CD4-positive, CD25-positive, alpha-beta regulatory T cell (primary cell): ENCODE measurements at regions not wholly inside any gene's neighbourhood (a gene's known extent, or its start where the extent isn't known, plus 50 kb on each side); places are given as distances from the start of the nearest gene placed in this dataset.

ENCODE experiments used
- ATAC-seq, 2 donors: fragments of 150-1000 bp; cut with Tn5 transposase; one replicate each; pipeline ENCODE4 v1.10.0; 2021; ENCODE audit warnings: low read depth in 2 of 2, moderate number of reproducible peaks in 2 of 2, moderate library complexity in 1 of 2
- DNase-seq, 3 donors: peaks; one replicate each; pipeline versions ENCODE4 v3.0.0 to v3.0.0-alpha.2; 2012 to 2022; ENCODE audit warnings: mixed read lengths in 1 of 3
- H3K27ac ChIP-seq: one replicate; pipeline ENCODE4 v1.7.0; 2013; ENCODE audit warnings: mild to moderate bottlenecking, low read length; ENCODE audit not compliant: insufficient read depth, poor library complexity, severe bottlenecking
- H3K27me3 ChIP-seq: one replicate; pipeline ENCODE4 v1.7.0; 2013; ENCODE audit warnings: low read length; ENCODE audit not compliant: control insufficient read depth, insufficient read depth
- H3K36me3 ChIP-seq: one replicate; pipeline ENCODE4 v1.7.0; 2013; ENCODE audit warnings: mild to moderate bottlenecking, low read length, moderate library complexity; ENCODE audit not compliant: control insufficient read depth, insufficient read depth
- H3K4me1 ChIP-seq: 2 replicates; pipeline ENCODE4 v1.7.0; 2013; ENCODE audit warnings: mild to moderate bottlenecking, low read length; ENCODE audit not compliant: insufficient read depth, control insufficient read depth, poor library complexity, severe bottlenecking
- H3K4me3 ChIP-seq: one replicate; pipeline ENCODE4 v1.7.0; 2013; ENCODE audit warnings: low read depth, mild to moderate bottlenecking, low read length, moderate library complexity
- H3K9me3 ChIP-seq, 2 experiments: 1 replicate in 1 of 2; 2 replicates in 1 of 2; pipeline ENCODE4 v1.7.0; 2013; ENCODE audit warnings: low read length in 2 of 2, mild to moderate bottlenecking in 1 of 2, moderate library complexity in 1 of 2; ENCODE audit not compliant: control insufficient read depth in 2 of 2
- H3K27ac Mint-ChIP-seq, 3 donors: one replicate each; pipeline ENCODE4 v1.8.0; 2020 to 2022; ENCODE audit warnings: mild to moderate bottlenecking in 3 of 3, mixed read lengths in 3 of 3, moderate library complexity in 2 of 3
- H3K27me3 Mint-ChIP-seq: one replicate; pipeline ENCODE4 v1.8.0; 2022; ENCODE audit warnings: mild to moderate bottlenecking, mixed read lengths
- H3K36me3 Mint-ChIP-seq: one replicate; pipeline ENCODE4 v1.8.0; 2020; ENCODE audit warnings: mixed read lengths
- H3K4me1 Mint-ChIP-seq, 4 donors: one replicate each; pipeline ENCODE4 v1.8.0; 2020 to 2022; ENCODE audit warnings: mixed read lengths in 4 of 4, mild to moderate bottlenecking in 1 of 4
- H3K4me3 Mint-ChIP-seq, 4 donors: one replicate each; pipeline ENCODE4 v1.8.0; 2020 to 2022; ENCODE audit warnings: mild to moderate bottlenecking in 4 of 4, mixed read lengths in 4 of 4, moderate library complexity in 3 of 4
- H3K9me3 Mint-ChIP-seq, 7 donors: one replicate each; pipeline ENCODE4 v1.8.0; 2020 to 2022; ENCODE audit warnings: mixed read lengths in 7 of 7, mild to moderate bottlenecking in 3 of 7, moderate library complexity in 2 of 7

DNA sequence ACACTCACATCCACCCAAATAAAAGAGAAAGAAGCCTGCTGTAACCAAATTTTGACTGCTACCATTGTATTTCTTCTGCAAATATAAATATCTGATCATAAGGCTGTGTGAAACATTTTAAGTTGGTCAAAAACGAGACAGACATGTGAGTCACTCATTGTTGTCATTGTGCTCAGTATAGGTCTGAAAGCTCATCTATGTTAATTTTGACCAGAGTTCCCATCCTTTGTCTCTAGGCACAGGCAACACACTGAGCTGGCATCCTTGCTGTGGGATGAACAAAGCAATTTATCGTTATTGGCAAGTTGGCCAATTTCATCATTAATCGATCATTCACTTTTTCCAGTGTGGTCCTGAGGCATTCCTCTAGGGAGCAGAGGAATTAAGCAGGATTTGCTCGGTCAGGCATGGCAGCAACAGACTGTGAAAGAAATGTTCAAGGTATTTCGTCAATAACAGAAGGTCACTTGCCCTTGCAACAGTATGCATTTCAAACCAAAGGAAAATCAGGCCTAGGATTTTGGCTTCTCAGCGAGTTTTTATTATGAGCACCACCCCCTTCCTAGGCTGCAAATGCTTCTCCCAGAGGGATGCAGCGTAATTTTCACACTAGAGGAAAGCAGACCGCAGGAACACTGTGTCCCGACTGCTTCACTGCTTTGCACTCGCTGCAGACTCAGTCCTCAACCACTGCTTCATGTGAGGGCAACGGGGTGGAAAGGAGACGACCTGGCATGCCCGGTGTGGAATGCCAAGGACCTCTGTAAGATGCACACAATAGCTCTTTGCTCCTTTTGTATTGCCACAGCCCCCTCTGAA is 87.9 kb upstream of the SMYD2 start:
- Mint-ChIP-seq H3K36me3 (no peaks in the 10 kb centered on the region), H3K9me3 (peaks cover 0 to 2% (median 0%) of the 10 kb centered on the region in 7 donors), H3K27me3 (peaks cover 33% of the 10 kb centered on the region), H3K4me3 (no peak overlapping the region), H3K4me1 (no peaks in the 10 kb centered on the region), H3K27ac (no peak overlapping the region)
- Histone ChIP-seq H3K4me3 (no peak overlapping the region), H3K27me3 (peaks cover 17% of the 10 kb centered on the region), H3K9me3 (no peaks in the 10 kb centered on the region), H3K4me1 (no peaks in the 10 kb centered on the region), H3K27ac (no peak overlapping the region), H3K36me3 (no peaks in the 10 kb centered on the region)
- ATAC-seq: no peak
- DNase-seq: no peak

DNA sequence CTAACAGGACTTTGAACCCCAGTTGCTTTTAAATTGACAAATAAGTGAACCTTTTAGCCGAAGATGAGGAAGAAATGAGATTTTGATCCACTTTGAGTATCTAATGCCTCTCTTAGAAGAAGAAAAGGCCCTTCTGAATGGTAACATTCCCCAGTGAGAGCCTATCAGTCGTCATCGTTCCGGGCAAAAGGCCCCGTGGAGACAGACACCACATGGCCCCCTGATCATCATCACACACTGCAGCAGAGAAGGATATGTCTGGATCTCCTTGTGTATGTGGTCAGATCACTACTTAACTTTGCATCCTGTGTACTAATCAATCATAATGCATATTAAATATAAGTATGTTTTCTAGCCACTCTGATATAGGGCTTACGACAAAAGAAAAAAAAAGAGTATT is 87.3 kb upstream of the SMYD2 start:
- Mint-ChIP-seq H3K27me3 (peaks cover 28% of the 10 kb centered on the region), H3K4me1 (no peaks in the 10 kb centered on the region), H3K4me3 (no peak overlapping the region), H3K27ac (no peak overlapping the region), H3K36me3 (no peaks in the 10 kb centered on the region), H3K9me3 (peaks cover 0 to 2% (median 0%) of the 10 kb centered on the region in 7 donors)
- H3K27me3 ChIP-seq: peaks cover 10% of the 10 kb centered on the region
- no peak for DNase-seq
- H3K4me1 ChIP-seq: no peaks in the 10 kb centered on the region
- no peaks in the 10 kb centered on the region for H3K9me3 ChIP-seq
- H3K4me3 ChIP-seq: no peak overlapping the region
- no peak for ATAC-seq
- no peaks in the 10 kb centered on the region for H3K36me3 ChIP-seq
- no peak overlapping the region for H3K27ac ChIP-seq

DNA sequence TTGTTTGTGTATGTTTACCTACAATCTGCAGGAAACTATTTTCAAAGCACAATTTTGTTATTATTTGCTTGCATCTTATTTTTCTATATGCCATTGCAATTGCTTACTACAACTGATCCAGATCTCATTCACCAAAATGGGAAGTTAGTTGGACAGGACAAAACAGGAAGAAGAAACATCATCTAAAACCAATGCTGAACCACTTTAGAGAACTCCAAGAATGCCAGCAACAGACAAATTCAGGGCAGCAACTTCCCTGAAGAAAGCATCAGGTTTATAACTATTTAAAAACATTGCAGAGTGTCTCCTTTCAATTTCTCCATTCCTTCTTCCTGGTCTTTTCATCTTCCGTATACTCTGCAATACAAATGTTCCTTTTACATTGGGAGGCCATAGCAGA is 82.4 kb upstream of the SMYD2 start:
- H3K36me3 ChIP-seq: no peaks in the 10 kb centered on the region
- peaks cover 0 to 2% (median 0%) of the 10 kb centered on the region in 7 donors for H3K9me3 Mint-ChIP-seq
- peaks cover 9% of the 10 kb centered on the region for H3K27me3 ChIP-seq
- ATAC-seq (no peak), DNase-seq (no peak)
- no peak overlapping the region for H3K27ac Mint-ChIP-seq
- no peak overlapping the region for H3K27ac ChIP-seq
- peaks cover 0 to 4% (median 0%) of the 10 kb centered on the region in 4 donors for H3K4me1 Mint-ChIP-seq
- H3K9me3 ChIP-seq: no peaks in the 10 kb centered on the region
- H3K4me1 ChIP-seq: no peaks in the 10 kb centered on the region
- H3K4me3 Mint-ChIP-seq: no peak overlapping the region
- H3K27me3 Mint-ChIP-seq: peaks cover 17% of the 10 kb centered on the region
- no peaks in the 10 kb centered on the region for H3K36me3 Mint-ChIP-seq
- H3K4me3 ChIP-seq: no peak overlapping the region

DNA sequence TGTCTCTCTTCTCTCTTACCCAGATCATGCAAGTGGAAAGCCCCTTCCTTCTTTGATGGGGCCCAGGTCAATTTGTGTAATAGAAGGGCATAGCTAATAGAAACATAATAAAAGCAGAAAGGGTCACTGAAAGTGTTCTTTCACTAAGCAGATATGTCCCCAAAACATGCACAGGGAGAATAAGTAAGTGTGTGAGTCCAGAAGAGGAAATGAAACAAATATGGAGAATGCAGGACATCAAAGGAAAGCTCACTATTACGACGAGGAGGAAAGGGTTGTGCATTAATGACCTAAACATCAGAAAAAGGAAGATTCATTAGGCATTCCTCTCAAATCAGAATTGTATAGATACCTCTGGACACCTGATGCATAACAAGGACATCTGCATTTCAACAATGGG is 81.4 kb upstream of the SMYD2 start:
- H3K36me3 Mint-ChIP-seq: no peaks in the 10 kb centered on the region
- peaks cover 11% of the 10 kb centered on the region for H3K27me3 Mint-ChIP-seq
- peaks cover 0 to 4% (median 0%) of the 10 kb centered on the region in 4 donors for H3K4me1 Mint-ChIP-seq
- H3K27me3 ChIP-seq: peaks cover 4% of the 10 kb centered on the region
- no peak overlapping the region for H3K4me3 Mint-ChIP-seq
- no peaks in the 10 kb centered on the region for H3K36me3 ChIP-seq
- H3K27ac Mint-ChIP-seq: peak overlapping the region in 1 of 3 donors; percentile 1
- H3K27ac ChIP-seq: no peak overlapping the region
- H3K4me3 ChIP-seq: no peak overlapping the region
- H3K4me1 ChIP-seq: no peaks in the 10 kb centered on the region
- DNase-seq: no peak
- no peaks in the 10 kb centered on the region for H3K9me3 ChIP-seq
- ATAC-seq: no peak
- H3K9me3 Mint-ChIP-seq: peaks cover 0 to 2% (median 0%) of the 10 kb centered on the region in 7 donors

- ATAC-seq (no peak), DNase-seq (no peak)
- Histone ChIP-seq H3K27me3 (peaks cover 6% of the 10 kb centered on the region), H3K4me1 (no peaks in the 10 kb centered on the region), H3K36me3 (no peaks in the 10 kb centered on the region), H3K27ac (no peak overlapping the region), H3K9me3 (no peaks in the 10 kb centered on the region), H3K4me3 (no peak overlapping the region)
- peaks cover 11% of the 10 kb centered on the region for H3K27me3 Mint-ChIP-seq
- no peak overlapping the region for H3K27ac Mint-ChIP-seq
- H3K36me3 Mint-ChIP-seq: no peaks in the 10 kb centered on the region
- no peak overlapping the region for H3K4me3 Mint-ChIP-seq
- H3K4me1 Mint-ChIP-seq: peaks cover 0 to 4% (median 0%) of the 10 kb centered on the region in 4 donors
- H3K9me3 Mint-ChIP-seq: peaks cover 0 to 3% (median 0%) of the 10 kb centered on the region in 7 donors
Measured at GRCh38 chr1:214202992-214203391, 78.0 kb upstream of the SMYD2 start.

- Mint-ChIP-seq H3K36me3 (no peaks in the 10 kb centered on the region), H3K4me3 (no peak overlapping the region), H3K9me3 (peaks cover 0 to 3% (median 0%) of the 10 kb centered on the region in 7 donors), H3K4me1 (no peaks in the 10 kb centered on the region), H3K27me3 (peaks cover 6% of the 10 kb centered on the region), H3K27ac (no peak overlapping the region)
- Histone ChIP-seq H3K27me3 (peaks cover 6% of the 10 kb centered on the region), H3K4me1 (no peaks in the 10 kb centered on the region), H3K9me3 (no peaks in the 10 kb centered on the region), H3K36me3 (no peaks in the 10 kb centered on the region), H3K27ac (no peak overlapping the region), H3K4me3 (no peak overlapping the region)
- DNase-seq: no peak
- ATAC-seq: no peak
Measured at GRCh38 chr1:214205053-214205452, 75.9 kb upstream of the SMYD2 start.

DNA sequence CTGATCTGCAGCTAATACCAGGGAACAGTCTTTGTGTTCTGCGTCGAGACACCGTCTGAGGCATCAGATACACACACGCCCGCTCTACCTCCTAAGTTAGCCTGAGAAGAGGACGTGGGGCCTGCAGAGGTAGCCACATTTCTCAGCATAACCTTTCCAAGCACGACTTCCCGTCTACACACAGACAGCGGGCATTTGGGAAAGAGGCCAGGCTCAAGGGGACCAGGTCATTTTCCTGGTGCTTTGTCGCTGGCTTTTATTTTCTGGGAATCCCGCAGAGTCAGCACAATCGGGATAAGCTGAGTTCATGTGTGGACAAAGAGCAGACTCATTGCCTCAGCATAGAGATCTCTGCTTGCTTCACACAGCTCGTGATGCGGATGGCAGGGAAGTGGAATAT is 72.5 kb upstream of the SMYD2 start:
- peaks cover 5% of the 10 kb centered on the region for H3K27me3 ChIP-seq
- H3K27ac ChIP-seq: no peak overlapping the region
- no peaks in the 10 kb centered on the region for H3K36me3 Mint-ChIP-seq
- H3K4me3 ChIP-seq: no peak overlapping the region
- no peaks in the 10 kb centered on the region for H3K4me1 ChIP-seq
- ATAC-seq: no peak
- no peak for DNase-seq
- no peaks in the 10 kb centered on the region for H3K4me1 Mint-ChIP-seq
- H3K9me3 ChIP-seq: no peaks in the 10 kb centered on the region
- no peaks in the 10 kb centered on the region for H3K27me3 Mint-ChIP-seq
- no peak overlapping the region for H3K27ac Mint-ChIP-seq
- H3K4me3 Mint-ChIP-seq: no peak overlapping the region
- H3K36me3 ChIP-seq: no peaks in the 10 kb centered on the region
- H3K9me3 Mint-ChIP-seq: peaks cover 0 to 2% (median 0%) of the 10 kb centered on the region in 7 donors

DNA sequence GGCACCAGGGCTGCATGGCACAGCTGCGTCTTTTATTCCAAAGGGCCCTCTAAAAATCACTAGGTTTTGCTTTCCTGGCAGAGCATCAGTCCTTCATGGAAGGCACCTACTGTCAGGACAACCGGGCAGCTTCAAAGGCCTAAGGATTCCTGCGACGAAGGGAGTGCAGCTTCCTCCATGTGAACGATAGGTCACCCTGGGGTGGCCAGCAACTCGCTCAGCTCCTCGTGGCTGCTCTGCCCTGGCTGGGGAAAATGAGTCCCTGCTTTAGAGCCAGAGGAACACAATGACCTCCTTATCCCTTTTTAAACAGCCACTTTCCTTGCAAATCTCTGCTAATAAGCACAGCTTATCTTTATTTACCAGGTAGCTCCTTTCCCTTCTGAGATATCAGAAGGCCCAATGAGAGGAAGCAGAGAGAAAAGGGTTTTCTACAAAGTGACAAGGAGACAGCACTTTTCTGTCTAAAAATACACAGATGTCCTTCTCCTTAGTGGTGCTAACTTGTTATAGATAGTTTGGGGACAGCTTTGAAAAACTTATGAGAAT is 71.6 kb upstream of the SMYD2 start:
- Histone ChIP-seq H3K4me1 (no peaks in the 10 kb centered on the region), H3K9me3 (no peaks in the 10 kb centered on the region), H3K4me3 (no peak overlapping the region), H3K27me3 (peaks cover 5% of the 10 kb centered on the region), H3K27ac (no peak overlapping the region), H3K36me3 (no peaks in the 10 kb centered on the region)
- Mint-ChIP-seq H3K4me3 (no peak overlapping the region), H3K36me3 (no peaks in the 10 kb centered on the region), H3K27me3 (no peaks in the 10 kb centered on the region), H3K27ac (no peak overlapping the region), H3K4me1 (peaks cover 0 to 4% (median 1%) of the 10 kb centered on the region in 4 donors), H3K9me3 (peaks cover 0 to 1% (median 0%) of the 10 kb centered on the region in 7 donors)
- no peak for DNase-seq
- ATAC-seq: no peak
